ENCODE measurements at regions not wholly inside any gene's neighbourhood (a gene's known extent, or its start where the extent isn't known, plus 50 kb on each side); places are given as distances from the start of the nearest gene placed in this dataset.
"Not testable (repeated sequence)": the region's sequence is repeated elsewhere in the genome, so short reads cannot be mapped to it uniquely, and the experiment has no call there.

DNA sequence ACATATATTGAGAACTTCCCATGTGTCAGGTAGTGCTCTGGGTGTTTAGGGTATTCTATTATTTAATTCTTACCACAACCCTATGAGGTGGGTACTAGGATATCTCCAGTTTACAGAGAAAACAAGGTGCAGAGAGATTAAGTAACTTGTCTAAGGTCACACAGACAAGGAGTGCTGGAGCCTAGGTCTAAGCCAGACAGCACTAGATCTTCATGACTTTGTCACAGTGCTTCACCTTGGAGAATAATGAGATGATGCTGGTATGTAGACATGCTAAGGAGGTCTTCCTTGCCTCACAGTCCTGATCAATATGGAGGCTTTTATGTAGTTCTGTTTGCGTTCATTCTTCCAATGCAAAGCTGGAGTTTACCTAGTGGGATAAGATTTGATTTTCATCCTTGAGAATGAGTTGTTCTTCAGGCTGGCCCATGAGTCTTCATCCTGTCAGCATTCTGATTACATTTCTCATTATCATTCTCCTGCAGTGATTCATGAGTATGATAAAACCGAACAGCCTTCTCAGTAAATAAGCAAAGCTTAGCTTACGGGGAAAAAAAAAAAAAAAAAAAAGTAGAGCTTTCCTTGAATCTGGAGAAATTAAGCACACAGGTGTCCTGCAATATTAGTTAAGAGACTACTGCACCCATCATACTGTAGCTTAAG, 176.3 kb downstream of the C9orf152 start:
- TF ChIP-seq CTCF (conservative IDR thresholded peaks at IDR 0.05) (no peak), ZFX (IDR thresholded peaks at IDR 0.05) (no peak)
- no peak overlapping the region for H3K27ac ChIP-seq

DNA sequence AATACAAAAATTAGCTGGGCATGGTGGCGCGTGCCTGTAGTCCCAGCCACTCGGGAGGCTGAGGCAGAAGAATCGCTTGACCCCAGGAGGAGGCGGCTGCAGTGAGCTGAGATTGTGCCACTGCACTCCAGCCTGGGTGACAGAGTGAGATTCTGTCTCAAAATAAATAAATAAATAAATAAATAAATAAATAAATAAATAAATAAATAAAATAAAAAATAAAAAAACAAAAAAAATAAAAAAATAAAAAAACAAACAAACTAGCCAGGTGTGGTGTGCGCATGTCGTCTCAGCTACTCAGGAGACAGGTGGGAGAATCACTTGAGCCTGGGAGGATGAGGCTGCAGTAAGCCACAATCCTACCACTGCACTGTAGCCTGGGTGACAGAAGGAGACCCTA, 175.4 kb downstream of the C9orf152 start:
- H3K27ac ChIP-seq = not testable (repeated sequence)

- no peak overlapping the region for H3K27ac ChIP-seq
- no peak for TF ChIP-seq ZFX (IDR thresholded peaks at IDR 0.05)
Observed at GRCh38 chr9:110033869-110034268, 174.1 kb downstream of the C9orf152 start.

GRCh38 chr9:110036286-110036685, 171.7 kb downstream of the C9orf152 start:
- TF ChIP-seq CTCF (conservative IDR thresholded peaks at IDR 0.05) (no peak), ZFX (IDR thresholded peaks at IDR 0.05) (no peak)
- H3K27ac ChIP-seq = no peak overlapping the region

DNA sequence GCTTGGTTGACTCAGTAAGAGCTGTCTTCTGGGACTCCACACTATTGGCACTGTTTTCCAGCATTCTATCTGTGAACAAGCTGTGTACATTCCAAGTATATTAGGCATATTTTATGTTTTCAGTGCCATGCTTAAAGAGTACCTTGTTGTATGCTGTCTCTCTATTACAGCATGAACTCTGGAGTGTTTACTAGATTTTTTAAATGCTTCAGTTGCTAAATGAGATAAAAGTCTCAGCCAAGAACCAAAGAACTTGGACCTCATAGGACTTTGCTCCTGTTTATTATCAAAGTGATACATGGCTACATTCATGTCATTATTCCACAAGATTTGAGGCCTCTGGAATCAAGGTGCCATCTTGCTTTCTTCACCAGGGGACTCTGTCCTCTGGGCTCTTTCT, 167.2 kb downstream of the C9orf152 start:
- no peak overlapping the region for H3K27ac ChIP-seq
- no peak for TF ChIP-seq ZFX (IDR thresholded peaks at IDR 0.05)
- no peak for TF ChIP-seq CTCF (conservative IDR thresholded peaks at IDR 0.05)

GRCh38 chr9:110041452-110041851, 166.5 kb downstream of the C9orf152 start:
- TF ChIP-seq CTCF (conservative IDR thresholded peaks at IDR 0.05) (no peak), ZFX (IDR thresholded peaks at IDR 0.05) (no peak)

DNA sequence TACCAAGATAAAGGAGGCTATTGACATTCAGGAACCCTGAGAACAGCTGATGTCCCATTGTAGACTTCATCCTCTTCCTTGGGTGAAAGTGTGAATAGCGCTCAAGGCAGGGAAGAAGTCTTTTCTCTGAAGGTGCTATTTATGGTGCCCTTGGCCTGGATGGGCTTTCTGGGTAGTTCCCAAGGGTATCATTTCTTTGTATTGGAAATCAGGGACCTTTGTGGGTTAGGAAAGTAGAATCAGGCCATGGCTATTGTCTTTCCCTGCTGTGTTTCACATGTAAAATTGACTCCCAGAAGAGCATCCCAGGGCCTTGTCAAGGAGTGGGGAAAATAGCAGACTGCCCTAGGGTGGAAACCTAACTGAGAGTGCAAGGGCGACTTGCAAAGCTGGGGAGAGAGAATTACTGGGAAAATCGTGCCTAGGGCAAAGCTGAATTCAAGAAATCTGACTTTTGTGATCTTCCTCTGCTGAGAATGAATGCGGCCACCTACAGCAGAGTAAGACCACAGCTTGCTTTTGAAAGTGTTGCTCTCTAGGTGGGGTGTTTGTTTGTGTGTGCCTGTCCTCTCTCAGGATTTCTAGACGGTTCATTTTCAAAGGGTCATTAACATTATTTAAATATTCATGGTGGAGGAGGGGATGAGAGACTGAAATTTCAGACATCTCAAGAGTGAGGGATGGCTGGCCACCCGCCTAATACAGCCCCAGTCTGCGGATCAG, 160.6 kb downstream of the C9orf152 start:
- H3K27ac ChIP-seq = no peak overlapping the region
- TF ChIP-seq ZFX (IDR thresholded peaks at IDR 0.05) (no peak), CTCF (conservative IDR thresholded peaks at IDR 0.05) (no peak)

More at GRCh38 chr9:110041452-110041851, 166.5 kb downstream of the C9orf152 start:
- H3K27ac ChIP-seq = no peak overlapping the region

GRCh38 chr9:110047955-110048402, 160.0 kb downstream of the C9orf152 start:
- TF ChIP-seq ZFX (IDR thresholded peaks at IDR 0.05) (no peak), CTCF (conservative IDR thresholded peaks at IDR 0.05) (no peak)
- no peak overlapping the region for H3K27ac ChIP-seq
